Body of pancreas (tissue), 4 donors: ENCODE measurements at regions not wholly inside any gene's neighbourhood (a gene's known extent, or its start where the extent isn't known, plus 50 kb on each side); places are given as distances from the start of the nearest gene placed in this dataset.

Experiments
- POLR2A ChIP-seq, 3 donors: fragments of 450-650 bp; IDR thresholded peaks; one replicate each; pipeline ENCODE4 v1.6.1; 2016; ENCODE audit warnings: antibody characterized with exemption in 3 of 3, mild to moderate bottlenecking in 2 of 3
- TF ChIP-seq, protein P1 (sequence below), 7 experiments: fragments of 450-650 bp in 4 of 7; fragments of 200-600 bp in 3 of 7; sonication (generic) in 3 of 7; IDR thresholded peaks; one replicate each; pipeline ENCODE4 v1.5.1; 2016 to 2019; ENCODE audit warnings: antibody characterized with exemption in 7 of 7

DNA sequence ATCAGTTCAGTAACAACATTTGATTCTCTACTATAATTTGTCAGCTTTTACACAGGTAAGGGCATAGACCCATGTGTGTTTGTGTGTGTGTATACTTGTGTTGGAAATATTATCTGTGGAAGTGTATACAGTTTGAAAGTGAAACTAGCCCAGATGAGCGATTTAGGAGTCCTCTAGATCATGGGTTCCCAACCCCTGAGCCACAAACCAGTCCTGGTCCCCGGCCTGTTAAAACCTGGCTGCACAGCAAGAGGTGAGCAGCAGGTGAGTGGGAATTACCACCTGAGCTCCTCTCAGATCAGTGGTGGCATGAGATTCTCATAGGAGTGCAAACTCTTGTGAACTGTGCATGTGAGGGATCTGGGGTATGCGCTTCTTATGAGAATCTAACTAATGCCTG is 1221.5 kb upstream of the SORCS1 start:
- no peak for TF ChIP-seq POLR2A (IDR thresholded peaks at IDR 0.05)
- TF ChIP-seq, protein P1, sequence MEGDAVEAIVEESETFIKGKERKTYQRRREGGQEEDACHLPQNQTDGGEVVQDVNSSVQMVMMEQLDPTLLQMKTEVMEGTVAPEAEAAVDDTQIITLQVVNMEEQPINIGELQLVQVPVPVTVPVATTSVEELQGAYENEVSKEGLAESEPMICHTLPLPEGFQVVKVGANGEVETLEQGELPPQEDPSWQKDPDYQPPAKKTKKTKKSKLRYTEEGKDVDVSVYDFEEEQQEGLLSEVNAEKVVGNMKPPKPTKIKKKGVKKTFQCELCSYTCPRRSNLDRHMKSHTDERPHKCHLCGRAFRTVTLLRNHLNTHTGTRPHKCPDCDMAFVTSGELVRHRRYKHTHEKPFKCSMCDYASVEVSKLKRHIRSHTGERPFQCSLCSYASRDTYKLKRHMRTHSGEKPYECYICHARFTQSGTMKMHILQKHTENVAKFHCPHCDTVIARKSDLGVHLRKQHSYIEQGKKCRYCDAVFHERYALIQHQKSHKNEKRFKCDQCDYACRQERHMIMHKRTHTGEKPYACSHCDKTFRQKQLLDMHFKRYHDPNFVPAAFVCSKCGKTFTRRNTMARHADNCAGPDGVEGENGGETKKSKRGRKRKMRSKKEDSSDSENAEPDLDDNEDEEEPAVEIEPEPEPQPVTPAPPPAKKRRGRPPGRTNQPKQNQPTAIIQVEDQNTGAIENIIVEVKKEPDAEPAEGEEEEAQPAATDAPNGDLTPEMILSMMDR (IDR thresholded peaks at IDR 0.05): no peak
